ENCODE measurements at regions not wholly inside any gene's neighbourhood (a gene's known extent, or its start where the extent isn't known, plus 50 kb on each side); places are given as distances from the start of the nearest gene placed in this dataset.

DNA sequence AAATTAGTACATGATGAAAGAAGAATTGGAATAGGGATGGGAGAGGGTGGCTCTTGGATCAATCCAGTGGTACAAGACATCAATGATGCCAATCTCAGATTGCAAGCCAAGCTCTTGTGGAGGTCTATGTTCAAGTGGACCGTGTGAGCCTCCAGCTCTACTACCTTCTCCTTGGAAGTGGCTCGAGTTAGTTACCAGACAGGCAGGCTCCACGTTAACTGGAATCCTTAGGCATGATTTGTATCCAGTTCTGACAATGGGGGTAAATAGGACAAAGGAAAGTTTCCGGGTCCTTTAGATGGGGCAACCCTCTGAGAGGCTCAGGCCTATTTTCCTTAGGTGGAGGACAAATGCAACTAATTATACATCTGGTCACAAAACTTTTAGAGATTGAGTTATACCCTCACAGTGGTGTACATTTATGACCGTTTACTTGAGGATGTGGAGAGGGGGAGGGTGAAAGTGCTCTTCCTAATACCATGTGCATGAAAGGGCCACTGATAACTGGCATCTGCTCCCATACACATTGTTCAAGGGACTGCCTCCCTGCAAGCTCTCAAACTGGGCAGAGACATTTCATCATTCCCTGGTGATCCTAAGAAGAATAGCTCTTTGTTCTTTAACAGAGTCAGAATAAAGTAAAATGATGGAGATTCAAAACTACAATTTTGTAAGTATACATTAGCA is 180.2 kb downstream of the SOCS6 start:
- TF ChIP-seq, protein P1, sequence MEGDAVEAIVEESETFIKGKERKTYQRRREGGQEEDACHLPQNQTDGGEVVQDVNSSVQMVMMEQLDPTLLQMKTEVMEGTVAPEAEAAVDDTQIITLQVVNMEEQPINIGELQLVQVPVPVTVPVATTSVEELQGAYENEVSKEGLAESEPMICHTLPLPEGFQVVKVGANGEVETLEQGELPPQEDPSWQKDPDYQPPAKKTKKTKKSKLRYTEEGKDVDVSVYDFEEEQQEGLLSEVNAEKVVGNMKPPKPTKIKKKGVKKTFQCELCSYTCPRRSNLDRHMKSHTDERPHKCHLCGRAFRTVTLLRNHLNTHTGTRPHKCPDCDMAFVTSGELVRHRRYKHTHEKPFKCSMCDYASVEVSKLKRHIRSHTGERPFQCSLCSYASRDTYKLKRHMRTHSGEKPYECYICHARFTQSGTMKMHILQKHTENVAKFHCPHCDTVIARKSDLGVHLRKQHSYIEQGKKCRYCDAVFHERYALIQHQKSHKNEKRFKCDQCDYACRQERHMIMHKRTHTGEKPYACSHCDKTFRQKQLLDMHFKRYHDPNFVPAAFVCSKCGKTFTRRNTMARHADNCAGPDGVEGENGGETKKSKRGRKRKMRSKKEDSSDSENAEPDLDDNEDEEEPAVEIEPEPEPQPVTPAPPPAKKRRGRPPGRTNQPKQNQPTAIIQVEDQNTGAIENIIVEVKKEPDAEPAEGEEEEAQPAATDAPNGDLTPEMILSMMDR (IDR thresholded peaks at IDR 0.05; ENCODE audit: borderline replicate concordance, extremely low read depth, low read length, poor library complexity, severe bottlenecking) = no peak
- TF ChIP-seq EZH2 (IDR thresholded peaks at IDR 0.05; ENCODE audit: borderline replicate concordance, low read depth, low read length, severe bottlenecking) = no peak
